GM23338 (cell line): ENCODE measurements at regions not wholly inside any gene's neighbourhood (a gene's known extent, or its start where the extent isn't known, plus 50 kb on each side); places are given as distances from the start of the nearest gene placed in this dataset.

Experiments
- ATAC-seq: fragments of 200-7000 bp; cut with Tn5 transposase; 3 replicates; pipeline ENCODE4 v1.9.1; 2020
- DNase-seq: peaks from one replicate; pipeline ENCODE4 v3.0.0-alpha.2; 2015; ENCODE audit warnings: low spot score
- H2AFZ ChIP-seq: fragments of 200-600 bp; sonication (generic); 2 replicates; pipeline ENCODE4 v1.8.0; 2016; ENCODE audit warnings: antibody characterized with exemption, mild to moderate bottlenecking, moderate library complexity
- H3F3A ChIP-seq: fragments of 200-600 bp; sonication (generic); replicated peaks from 2 replicates; pipeline ENCODE4 v1.8.0; 2017; ENCODE audit warnings: antibody characterized with exemption, mixed run types, low read depth
- H3K27ac ChIP-seq: fragments of 200-600 bp; sonication (generic); 2 replicates; pipeline ENCODE4 v1.6.1; 2016; ENCODE audit warnings: low read depth
- H3K27me3 ChIP-seq: fragments of 200-600 bp; sonication (generic); 2 replicates; pipeline ENCODE4 v1.8.0; 2016; ENCODE audit warnings: mild to moderate bottlenecking, mixed run types, moderate library complexity; ENCODE audit not compliant: insufficient read depth
- H3K36me3 ChIP-seq: fragments of 200-600 bp; sonication (generic); 2 replicates; pipeline ENCODE4 v1.8.0; 2016; ENCODE audit warnings: mild to moderate bottlenecking; ENCODE audit not compliant: insufficient read depth
- H3K4me1 ChIP-seq: fragments of 200-600 bp; sonication (generic); 2 replicates; pipeline ENCODE4 v1.8.0; 2016; ENCODE audit warnings: mild to moderate bottlenecking, moderate library complexity; ENCODE audit not compliant: insufficient read depth
- H3K4me2 ChIP-seq: fragments of 200-600 bp; sonication (generic); 2 replicates; pipeline ENCODE4 v1.7.1; 2017; ENCODE audit warnings: mixed run types
- H3K4me3 ChIP-seq: fragments of 200-600 bp; sonication (generic); 2 replicates; pipeline ENCODE4 v1.6.1; 2016; ENCODE audit warnings: mixed run types
- H3K79me2 ChIP-seq: fragments of 200-600 bp; sonication (generic); replicated peaks from 2 replicates; pipeline ENCODE4 v1.8.0; 2017; ENCODE audit warnings: mild to moderate bottlenecking; ENCODE audit not compliant: insufficient read depth
- H3K9me2 ChIP-seq: fragments of 200-600 bp; sonication (generic); 2 replicates; pipeline ENCODE4 v1.8.0; 2017; ENCODE audit not compliant: insufficient read depth
- H4K20me1 ChIP-seq: fragments of 200-600 bp; sonication (generic); replicated peaks from 2 replicates; pipeline ENCODE4 v1.8.0; 2017; ENCODE audit warnings: mild to moderate bottlenecking; ENCODE audit not compliant: insufficient read depth
- H3K27ac Mint-ChIP-seq: 2 replicates; pipeline ENCODE4 v1.8.0; 2020; ENCODE audit warnings: inconsistent platforms, mild to moderate bottlenecking, moderate library complexity, mixed read lengths
- H3K27me3 Mint-ChIP-seq: 3 replicates; pipeline ENCODE4 v1.8.0; 2022; ENCODE audit warnings: low read depth, mild to moderate bottlenecking, moderate library complexity, mixed read lengths, inconsistent platforms; ENCODE audit not compliant: insufficient read depth, poor library complexity
- H3K36me3 Mint-ChIP-seq: 3 replicates; pipeline ENCODE4 v1.8.0; 2021; ENCODE audit warnings: low read depth, mild to moderate bottlenecking, inconsistent platforms, moderate library complexity, mixed read lengths
- H3K4me1 Mint-ChIP-seq: 3 replicates; pipeline ENCODE4 v1.8.0; 2020; ENCODE audit warnings: mild to moderate bottlenecking, inconsistent platforms, mixed read lengths
- H3K4me3 Mint-ChIP-seq: 3 replicates; pipeline ENCODE4 v1.8.0; 2021; ENCODE audit warnings: moderate library complexity, mild to moderate bottlenecking, inconsistent platforms, mixed read lengths
- H3K9me3 Mint-ChIP-seq: 3 replicates; pipeline ENCODE4 v1.8.0; 2020; ENCODE audit warnings: moderate library complexity, mild to moderate bottlenecking, inconsistent platforms, mixed read lengths
- CREB1 ChIP-seq: fragments of 250-450 bp; sonication (Bioruptor Pico); IDR thresholded peaks from 2 replicates; pipeline ENCODE4 v1.5.0; 2020; ENCODE audit warnings: low read depth, mild to moderate bottlenecking, moderate library complexity
- CTCF ChIP-seq, 2 experiments: fragments of 200-600 bp in 1 of 2; sonication (generic) in 1 of 2; conservative IDR thresholded peaks; 2 replicates each; pipeline versions ENCODE4 v1.5.1 to v1.6.1; 2016 to 2017; ENCODE audit warnings: antibody characterized with exemption in 2 of 2, low read depth in 2 of 2, mild to moderate bottlenecking in 2 of 2, moderate library complexity in 1 of 2
- EZH2phosphoT487 ChIP-seq: fragments of 200-600 bp; sonication (generic); IDR thresholded peaks from one replicate; pipeline ENCODE4 v1.8.1; 2018; ENCODE audit warnings: antibody characterized with exemption; ENCODE audit not compliant: unreplicated experiment
- JUNB ChIP-seq: IDR thresholded peaks from one replicate; pipeline ENCODE4 v1.6.1; 2016; ENCODE audit warnings: antibody characterized with exemption; ENCODE audit not compliant: unreplicated experiment
- POLR2AphosphoS5 ChIP-seq: IDR thresholded peaks from 2 replicates; pipeline ENCODE4 v1.6.1; 2016; ENCODE audit warnings: antibody characterized with exemption, low read depth
- STAT1 ChIP-seq: IDR thresholded peaks from one replicate; pipeline ENCODE4 v1.6.1; 2016; ENCODE audit warnings: antibody characterized with exemption; ENCODE audit not compliant: unreplicated experiment
- ZNF114 ChIP-seq: fragments of 250-450 bp; sonication (Bioruptor Pico); IDR thresholded peaks from 2 replicates; pipeline ENCODE4 v1.5.0; 2020; ENCODE audit warnings: mild to moderate bottlenecking, moderate library complexity
- ZNF331 ChIP-seq: fragments of 250-450 bp; sonication (Bioruptor Pico); IDR thresholded peaks from 2 replicates; pipeline ENCODE4 v1.5.0; 2020; ENCODE audit warnings: low read depth, mild to moderate bottlenecking, moderate library complexity
- ZNF462 ChIP-seq: fragments of 250-450 bp; sonication (Bioruptor Pico); IDR thresholded peaks from 2 replicates; pipeline ENCODE4 v1.5.0; 2020; ENCODE audit warnings: mild to moderate bottlenecking, moderate library complexity
- TF ChIP-seq, protein P1 (sequence below): IDR thresholded peaks from one replicate; pipeline ENCODE4 v1.6.1; 2018; ENCODE audit warnings: antibody characterized with exemption; ENCODE audit not compliant: unreplicated experiment

GRCh38 chr5:82336226-82336958 lies 58.2 kb upstream of the RPS23 start:
- no peaks in the 10 kb centered on the region for H3K36me3 ChIP-seq
- H3F3A ChIP-seq = no peaks in the 10 kb centered on the region
- no peaks in the 10 kb centered on the region for H3K9me2 ChIP-seq
- H3K4me3 ChIP-seq = no peak overlapping the region
- H3K27ac Mint-ChIP-seq = no peak overlapping the region
- peaks cover 3% of the 10 kb centered on the region for H3K27me3 Mint-ChIP-seq
- H3K36me3 Mint-ChIP-seq = no peaks in the 10 kb centered on the region
- no peak overlapping the region for H2AFZ ChIP-seq
- no peaks in the 10 kb centered on the region for H3K27me3 ChIP-seq
- no peaks in the 10 kb centered on the region for H3K9me3 Mint-ChIP-seq
- no peaks in the 10 kb centered on the region for H3K79me2 ChIP-seq
- H3K4me2 ChIP-seq = no peak overlapping the region
- ATAC-seq (no peak), DNase-seq (no peak)
- H3K4me1 Mint-ChIP-seq = no peaks in the 10 kb centered on the region
- no peak overlapping the region for H3K27ac ChIP-seq
- TF ChIP-seq STAT1 (no peak), POLR2AphosphoS5 (no peak), EZH2phosphoT487 (no peak), ZNF462 (CRISPR knock-in tag) (no peak), JUNB (no peak), ZNF114 (CRISPR knock-in tag) (no peak), ZNF331 (CRISPR knock-in tag) (no peak), CTCF (conservative IDR thresholded peaks at IDR 0.05; ENCODE audit: low read depth in 2 of 2) (no peak), CREB1 (no peak)
- TF ChIP-seq, protein P1, sequence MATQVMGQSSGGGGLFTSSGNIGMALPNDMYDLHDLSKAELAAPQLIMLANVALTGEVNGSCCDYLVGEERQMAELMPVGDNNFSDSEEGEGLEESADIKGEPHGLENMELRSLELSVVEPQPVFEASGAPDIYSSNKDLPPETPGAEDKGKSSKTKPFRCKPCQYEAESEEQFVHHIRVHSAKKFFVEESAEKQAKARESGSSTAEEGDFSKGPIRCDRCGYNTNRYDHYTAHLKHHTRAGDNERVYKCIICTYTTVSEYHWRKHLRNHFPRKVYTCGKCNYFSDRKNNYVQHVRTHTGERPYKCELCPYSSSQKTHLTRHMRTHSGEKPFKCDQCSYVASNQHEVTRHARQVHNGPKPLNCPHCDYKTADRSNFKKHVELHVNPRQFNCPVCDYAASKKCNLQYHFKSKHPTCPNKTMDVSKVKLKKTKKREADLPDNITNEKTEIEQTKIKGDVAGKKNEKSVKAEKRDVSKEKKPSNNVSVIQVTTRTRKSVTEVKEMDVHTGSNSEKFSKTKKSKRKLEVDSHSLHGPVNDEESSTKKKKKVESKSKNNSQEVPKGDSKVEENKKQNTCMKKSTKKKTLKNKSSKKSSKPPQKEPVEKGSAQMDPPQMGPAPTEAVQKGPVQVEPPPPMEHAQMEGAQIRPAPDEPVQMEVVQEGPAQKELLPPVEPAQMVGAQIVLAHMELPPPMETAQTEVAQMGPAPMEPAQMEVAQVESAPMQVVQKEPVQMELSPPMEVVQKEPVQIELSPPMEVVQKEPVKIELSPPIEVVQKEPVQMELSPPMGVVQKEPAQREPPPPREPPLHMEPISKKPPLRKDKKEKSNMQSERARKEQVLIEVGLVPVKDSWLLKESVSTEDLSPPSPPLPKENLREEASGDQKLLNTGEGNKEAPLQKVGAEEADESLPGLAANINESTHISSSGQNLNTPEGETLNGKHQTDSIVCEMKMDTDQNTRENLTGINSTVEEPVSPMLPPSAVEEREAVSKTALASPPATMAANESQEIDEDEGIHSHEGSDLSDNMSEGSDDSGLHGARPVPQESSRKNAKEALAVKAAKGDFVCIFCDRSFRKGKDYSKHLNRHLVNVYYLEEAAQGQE = no peak
- 0 out of 2 replicates have a peak, but pooled peaks cover 2% of the 10 kb centered on the region for H3K4me1 ChIP-seq
- no peak overlapping the region for H3K4me3 Mint-ChIP-seq
- no peaks in the 10 kb centered on the region for H4K20me1 ChIP-seq
